GM19238 (cell line): ENCODE measurements at regions not wholly inside any gene's neighbourhood (a gene's known extent, or its start where the extent isn't known, plus 50 kb on each side); places are given as distances from the start of the nearest gene placed in this dataset.

Source experiments
- DNase-seq: peaks from one replicate; pipeline ENCODE4 v3.0.0; 2011; ENCODE audit warnings: low spot score; ENCODE audit not compliant: insufficient read length

DNA sequence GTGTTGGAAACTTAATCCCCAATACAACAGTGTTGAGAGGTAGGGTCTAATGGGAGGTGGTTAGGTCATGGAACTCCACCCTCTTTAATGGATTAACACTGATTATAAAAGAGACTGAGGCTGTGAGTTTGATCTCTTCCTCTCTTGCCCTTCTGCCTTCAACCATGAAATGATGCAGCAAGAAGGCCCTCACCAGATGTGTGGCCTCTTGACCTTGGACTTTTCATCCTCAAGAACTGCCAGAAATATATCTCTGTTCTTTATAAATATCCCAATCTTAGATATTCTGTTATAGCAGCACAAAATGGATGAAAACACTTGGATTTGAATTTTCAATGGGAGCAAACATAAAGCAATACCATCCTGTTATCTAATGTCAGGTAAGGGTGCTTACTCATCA lies 67.6 kb downstream of the NMUR2 start:
- DNase-seq, result no peak

DNA sequence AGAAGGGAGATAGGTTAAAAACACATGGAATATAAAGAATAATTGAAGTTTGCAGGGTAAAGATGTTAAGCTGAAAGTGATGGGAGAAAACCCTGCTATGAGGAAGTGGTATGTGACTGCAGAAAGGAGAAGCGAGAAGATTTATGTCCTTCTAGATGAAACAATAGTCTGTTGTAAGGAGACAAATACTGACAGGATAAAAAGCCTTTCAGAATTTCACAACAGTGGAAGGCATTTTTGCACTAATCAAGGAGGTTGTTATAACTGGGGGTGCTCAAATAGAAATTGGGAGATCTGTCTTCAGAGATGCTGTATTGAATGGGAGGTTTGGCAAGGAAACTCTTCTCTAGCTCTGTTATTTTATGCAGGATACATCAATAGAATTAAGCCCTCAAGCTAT lies 69.6 kb downstream of the NMUR2 start:
- no peak for DNase-seq

DNA sequence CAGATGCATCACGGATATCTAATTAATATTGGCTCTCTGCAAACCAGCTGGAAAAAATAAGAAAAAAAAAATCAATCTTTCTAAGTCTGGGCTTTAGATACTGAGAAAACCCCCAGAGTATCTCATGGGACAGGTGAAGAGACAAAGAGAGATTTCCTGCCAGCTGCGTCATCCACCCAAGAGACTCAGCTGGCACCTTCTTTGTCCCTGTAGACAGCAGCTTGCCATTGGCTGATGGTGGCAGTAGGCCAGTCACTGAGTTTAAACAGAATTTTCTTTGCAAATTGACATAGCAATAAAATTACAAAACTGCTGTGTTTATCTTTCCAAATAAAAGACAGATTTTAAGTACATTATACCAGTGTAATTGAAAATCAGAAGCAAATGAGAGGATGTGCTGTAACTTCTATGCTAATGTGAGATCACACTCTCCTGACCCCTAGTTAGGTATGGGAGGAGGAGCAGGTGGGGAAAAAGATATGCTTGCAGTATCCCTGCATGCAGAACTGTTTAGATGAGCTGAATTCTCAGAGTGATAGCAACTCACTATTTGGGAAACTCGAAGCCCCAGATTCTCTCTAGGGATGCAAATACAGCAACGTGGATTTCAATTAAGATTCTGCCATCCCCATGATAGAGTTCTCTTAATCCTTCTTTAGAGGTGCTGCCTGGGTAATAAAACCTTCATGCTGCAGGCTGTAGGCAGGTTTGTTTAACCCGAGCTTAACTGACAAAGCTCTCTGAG lies 72.2 kb downstream of the NMUR2 start:
- DNase-seq, result no peak

DNA sequence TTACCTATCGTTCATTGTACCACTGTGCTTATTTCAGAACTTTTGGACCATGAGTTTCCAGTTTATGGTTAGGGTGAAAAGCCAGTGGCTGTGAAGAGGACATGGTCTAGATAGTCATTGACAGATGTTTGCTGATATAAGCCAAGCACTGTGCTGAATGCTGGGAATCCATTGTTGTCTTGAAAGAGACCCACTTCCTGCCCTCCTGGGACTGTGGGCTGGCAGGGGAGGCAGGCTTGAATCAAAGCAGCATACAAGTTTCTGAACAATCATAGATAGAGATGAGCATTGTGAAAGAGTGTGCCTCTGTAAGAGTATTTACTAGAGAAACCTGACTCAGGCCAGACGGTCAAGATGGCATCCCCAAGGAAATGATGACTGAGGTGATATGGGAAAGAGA lies 73.4 kb downstream of the NMUR2 start:
- DNase-seq, result no peak

DNA sequence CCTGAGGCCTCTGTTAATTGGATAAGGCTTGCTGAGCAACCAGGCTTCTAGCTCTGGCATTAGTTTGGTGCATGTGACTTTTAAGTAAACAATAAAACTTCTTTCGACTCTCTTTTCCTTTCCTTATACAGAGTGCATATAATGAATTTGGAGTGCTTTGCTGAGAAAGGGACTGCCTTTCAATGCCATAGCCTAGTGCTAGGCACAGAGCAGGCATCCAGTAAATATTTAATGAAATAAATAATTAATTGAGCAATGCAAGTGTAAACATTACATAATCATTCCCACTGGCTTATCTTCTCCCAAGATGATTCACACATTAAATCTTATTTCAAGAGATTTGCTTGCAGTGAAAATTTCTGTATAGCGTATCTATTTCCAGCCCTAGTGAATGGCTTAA lies 74.1 kb downstream of the NMUR2 start:
- no peak for DNase-seq

DNA sequence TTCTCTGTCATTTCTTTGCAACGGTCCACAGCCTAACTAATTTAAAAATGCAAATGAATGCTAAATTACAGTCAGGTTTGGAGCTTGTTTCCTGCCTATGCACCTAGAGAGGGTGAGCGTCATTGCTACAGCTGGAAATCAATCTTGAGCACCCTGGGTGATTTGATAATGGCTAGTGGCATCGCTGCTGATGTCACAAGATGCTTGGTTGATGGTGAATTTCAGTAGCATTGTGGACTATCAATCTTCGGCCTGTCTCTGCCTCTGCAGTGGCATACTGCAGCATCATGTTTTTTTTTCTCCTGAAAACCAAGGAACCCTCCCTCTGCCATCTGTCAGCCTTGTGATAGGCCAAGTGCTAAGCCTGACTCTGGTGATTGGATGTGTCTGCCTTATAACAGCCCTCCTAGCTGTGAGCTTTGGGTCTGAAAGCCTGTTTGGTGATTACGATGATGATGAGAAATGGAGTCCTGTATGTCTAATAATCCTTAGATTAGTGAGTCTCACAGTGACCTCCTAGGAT lies 75.3 kb downstream of the NMUR2 start:
- no peak for DNase-seq

DNA sequence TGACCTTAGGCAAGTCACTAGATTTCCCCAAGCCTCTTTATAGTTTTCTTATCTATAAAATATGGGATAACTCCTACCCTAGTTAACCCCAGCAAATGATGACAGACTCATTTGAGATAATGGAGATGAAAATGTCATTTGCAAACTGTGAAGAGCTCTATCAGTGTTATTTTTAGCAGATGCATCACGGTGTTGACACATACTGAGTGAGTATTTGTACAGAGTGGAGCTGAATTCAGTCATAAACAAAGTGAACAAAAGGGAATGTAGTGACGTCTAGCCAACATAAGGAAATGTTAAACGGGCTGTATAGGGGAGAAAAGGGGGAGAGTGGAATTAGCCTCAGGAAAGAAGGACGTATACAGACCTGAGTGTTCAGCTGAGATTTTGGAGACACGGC lies 75.9 kb downstream of the NMUR2 start:
- DNase-seq, result no peak

DNA sequence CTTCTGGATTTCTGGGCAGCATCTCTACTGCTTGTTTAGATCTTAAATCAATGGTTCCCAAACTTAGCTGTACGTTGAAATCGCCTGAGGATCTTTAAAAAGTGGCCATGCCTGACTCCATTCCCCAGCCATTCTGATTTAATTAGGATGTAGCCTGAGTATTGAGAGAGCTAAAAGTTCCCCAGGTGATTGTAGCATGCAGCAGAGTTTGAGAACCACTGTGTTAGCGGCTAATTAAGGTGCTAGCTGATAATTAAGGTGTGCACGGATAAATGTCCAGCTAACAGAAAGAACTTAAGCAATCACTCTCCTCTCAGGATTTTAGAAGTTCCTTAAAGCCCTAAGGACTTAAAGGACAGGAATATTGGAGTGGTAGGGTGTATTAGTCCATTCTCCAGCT lies 89.1 kb downstream of the NMUR2 start:
- no peak for DNase-seq

DNA sequence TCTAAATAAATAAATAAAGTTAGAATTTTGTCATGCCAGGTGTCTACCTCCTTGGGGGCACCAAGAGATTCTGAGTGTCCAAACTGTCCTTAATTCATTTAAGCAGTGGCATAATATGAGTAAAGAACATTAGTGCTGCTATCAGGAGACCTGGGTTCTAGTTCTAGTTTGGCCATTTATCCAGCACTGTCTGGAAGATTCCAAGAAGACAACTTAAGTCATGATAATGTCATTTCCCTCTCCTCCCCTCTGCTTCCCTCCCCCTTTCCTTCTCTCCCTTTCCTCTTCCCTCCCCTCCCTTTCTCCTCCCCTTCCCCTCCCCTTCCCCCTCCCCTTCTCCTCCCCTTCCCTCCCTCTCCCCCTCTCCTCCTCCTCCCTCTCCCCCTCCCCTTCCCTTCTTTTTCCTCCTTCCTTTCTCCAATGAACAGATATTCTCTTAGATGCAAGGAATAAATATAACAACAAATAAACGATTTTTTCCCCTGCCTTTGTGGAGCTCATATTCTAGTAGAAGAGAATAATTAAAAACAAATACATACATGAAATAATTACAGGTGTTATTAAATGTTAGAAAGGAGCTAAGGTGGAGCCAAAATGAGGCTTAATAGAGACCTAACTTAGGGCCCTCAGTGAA lies 90.8 kb downstream of the NMUR2 start:
- DNase-seq, result no peak

DNA sequence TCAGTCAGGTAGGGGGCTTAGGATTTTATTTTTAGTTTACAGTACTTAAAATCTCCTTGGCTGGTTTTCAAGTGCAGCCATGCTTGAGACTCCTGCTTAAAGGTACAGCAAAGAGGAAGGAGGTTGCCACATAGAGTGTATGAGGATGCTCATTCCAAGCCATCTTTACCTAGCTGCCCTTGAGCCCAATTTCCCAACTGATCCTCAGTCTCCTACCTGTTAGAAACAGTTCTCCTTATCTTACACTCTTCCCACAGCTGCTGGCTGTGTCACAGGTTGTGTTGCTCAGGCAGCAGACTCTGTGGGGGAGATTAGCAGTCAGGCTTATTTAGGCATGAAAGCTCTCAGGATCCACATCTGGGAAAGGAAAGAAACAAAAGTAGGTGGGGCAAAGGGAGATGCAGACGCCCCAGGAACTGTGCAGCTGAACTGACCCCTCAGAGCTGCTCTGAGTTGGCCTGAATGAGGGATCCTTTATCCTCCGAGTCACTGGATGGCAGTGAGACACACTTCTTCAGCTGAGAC lies 95.1 kb downstream of the NMUR2 start:
- no peak for DNase-seq

DNA sequence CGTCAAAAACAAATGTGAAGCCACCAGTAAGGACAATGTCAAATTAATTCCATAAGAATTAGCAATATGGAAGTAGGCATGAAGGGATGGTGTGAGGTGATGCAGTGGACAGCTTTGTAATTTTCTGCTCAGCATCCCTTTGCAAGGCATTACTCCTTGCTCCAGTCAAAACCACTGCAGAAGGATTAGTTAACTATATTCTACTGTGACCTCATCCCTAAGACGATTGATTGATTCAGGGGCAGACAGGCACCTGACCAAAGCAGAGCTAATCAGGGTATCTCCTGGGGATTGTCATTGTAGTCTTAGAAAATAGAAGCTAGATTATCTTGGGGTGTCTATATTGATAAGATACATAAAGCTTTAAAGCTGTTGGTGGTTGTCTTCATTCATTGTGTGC lies 98.7 kb downstream of the NMUR2 start:
- DNase-seq, result no peak

DNA sequence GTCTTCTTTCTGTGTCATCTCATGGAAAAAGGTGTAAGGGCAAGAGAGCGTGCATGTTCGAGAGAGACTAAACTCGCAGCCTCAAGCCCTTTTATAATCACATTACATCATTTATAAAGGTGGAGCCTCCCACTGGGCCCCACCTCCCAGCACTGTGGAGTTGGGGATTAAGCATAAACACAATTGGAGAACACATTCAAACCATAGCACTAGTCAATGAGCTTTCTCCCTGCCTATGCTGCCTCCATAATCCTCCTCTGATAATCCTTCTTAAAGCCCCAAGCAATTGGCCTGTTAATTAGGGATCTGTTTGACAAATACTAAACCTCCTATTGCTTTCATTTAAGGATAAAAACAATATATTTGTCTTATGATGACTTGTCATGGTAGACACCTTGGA lies 99.6 kb downstream of the NMUR2 start:
- no peak for DNase-seq

DNA sequence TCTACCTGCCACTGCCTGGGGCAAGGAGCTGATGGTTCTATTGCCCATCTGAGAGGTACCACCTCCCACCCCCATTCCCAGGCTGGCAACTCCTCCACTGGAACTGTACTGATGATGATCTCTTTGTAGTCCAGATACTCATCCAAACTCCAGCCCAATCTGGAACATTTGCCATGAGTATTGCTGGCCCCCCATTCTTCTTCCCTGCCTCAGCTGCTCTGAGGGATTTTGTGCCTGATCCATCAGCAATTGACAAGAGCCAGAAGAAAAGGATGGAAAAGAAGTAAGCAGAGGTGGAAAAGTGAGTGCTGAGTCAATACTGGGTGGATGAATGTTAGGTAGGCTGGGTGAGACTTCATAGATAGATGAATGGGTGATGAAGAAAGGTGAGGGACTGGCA lies 101.2 kb downstream of the NMUR2 start:
- DNase-seq, result no peak

DNA sequence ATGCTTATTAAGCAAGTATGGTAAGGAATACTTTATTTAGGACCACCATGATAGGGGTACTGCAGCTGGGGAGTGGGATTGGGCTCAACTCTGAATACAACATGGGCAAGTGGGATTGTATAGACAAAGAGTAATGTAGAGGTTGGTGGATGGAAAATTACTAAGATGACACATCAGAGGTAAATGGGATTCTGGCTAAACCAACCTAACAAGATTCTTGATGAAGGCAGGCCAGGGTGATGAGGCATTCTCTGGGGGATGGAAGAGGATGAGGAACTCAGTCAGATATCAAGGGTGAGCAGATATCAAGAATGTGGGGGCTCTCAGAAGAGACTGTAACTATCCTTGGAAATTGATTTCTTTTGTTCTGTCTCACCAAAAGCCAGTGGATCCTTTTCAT lies 107.2 kb downstream of the NMUR2 start:
- no peak for DNase-seq

DNA sequence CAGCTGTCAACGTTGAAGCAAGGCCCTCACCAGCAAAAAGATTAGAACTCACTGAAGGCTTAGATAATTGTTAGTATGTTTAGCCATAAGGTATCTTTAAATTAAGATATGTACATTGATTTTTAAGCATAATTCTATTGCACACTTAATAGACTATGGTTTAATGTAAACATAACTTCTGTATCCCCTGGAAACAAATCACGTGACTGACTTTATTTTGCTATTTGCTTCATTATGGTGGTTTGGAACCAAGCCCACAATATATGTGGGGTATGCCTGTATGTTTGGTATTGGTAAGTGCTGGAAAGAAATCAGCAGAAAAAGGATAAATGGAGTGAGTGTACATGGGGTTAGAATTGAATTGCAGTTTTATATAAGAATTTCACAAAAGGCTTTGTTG lies 111.9 kb downstream of the NMUR2 start:
- DNase-seq, result no peak

DNA sequence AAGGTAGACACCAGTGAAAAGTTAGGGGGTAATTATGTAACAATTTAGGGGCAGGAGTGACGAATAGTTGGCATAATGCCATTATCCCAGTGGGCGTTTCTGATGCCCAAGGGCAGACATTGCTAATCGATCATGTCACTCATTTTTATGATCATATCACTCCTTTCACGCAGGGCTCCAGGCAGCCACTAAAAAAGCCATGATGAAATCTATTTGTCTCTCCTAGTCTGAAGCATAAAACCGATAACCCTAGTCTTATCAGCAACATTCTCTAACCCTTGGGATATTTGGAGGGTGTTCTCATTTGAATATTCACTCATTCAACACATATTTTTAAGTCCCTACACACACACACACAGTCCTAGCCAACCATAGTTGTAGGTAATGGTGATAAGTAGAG lies 114.9 kb downstream of the NMUR2 start:
- DNase-seq, result no peak

DNA sequence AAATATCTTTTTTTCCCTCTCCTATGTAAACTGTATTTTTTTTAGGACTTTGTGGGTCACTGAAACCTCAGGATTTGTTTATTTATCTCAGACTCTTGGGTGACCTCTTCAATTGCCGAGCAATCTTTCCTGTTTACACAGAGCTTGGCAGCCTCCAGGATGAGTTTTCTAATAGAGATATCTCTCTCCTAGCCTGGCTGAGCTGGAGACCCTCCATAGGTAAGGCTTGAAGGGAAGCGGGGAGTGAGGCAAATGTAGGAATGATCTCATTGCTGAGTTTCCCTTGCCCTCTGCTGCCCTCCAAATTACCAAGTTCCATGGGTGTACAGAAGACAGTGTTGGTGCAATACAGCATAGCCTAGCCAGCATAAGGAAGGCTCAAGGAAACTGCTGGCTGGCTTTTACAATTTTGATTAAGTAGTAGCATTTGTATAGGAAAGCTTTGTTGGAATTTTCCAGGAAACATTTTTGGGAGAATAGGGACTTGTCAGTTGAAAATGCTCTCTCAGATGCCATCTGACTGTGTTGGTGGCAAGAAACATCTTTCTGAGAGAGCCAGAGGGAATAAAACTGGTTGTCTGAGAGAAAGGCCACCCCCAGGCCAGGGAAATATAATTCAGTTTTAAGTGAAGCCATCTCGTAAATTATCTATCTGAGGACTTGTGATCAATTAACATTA lies 116.0 kb downstream of the NMUR2 start:
- no peak for DNase-seq

DNA sequence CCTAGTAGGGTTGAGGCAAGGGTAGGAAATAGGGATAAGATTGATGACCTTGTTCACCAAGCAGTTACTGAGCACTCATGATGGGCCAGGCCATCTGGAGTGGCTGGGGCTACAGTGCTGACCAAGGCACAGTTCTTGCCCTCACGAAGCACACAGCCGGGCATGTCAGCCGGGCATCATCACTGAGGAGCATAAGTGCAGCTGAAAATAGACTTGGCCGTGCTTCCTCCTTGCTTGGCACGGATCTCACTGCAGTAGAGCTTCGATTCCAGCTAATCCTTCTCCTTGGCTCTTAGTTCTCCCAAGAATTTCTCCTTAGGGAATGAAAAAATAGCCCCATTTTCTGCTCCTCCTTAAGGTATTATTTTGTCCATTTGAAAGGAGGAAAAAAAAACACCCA lies 116.6 kb downstream of the NMUR2 start:
- no peak for DNase-seq

DNA sequence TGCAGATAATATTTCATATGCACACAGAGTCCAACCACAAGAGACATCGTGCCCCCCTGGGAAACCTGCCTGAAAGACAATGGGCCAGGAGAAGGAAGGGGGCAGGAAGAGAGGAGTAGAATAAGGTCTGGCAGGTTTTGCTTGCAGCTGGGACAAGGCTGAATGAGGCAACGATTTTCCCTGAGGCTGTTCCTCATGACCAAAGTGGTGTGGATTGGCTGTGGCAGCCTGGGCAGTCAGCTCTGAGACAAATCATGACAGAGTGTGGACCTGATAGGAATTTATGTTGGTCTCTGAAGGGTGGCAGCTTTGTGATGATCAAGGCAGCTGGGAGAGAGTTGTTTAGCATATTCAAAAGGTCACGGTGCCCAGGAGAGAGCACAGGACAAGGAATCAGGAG lies 119.3 kb downstream of the NMUR2 start:
- DNase-seq, result no peak

DNA sequence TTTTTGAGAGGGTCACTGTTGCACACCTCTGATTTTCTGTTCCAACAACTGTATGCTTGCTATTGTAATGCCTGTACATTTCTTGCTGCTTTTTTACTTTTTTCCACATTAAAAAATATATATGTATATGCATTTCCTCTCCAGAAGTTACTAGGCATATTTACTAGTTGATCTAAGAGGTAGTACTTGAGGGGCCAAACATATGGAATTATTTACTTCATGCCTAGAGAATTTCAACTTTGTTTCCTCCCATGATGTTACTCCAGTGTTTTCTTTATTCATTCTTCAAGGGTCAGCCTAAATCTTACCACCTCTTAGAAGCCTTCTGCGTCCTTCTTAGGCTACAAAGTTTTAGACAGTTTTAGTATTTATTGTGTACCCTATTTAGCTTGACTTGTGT lies 122.7 kb downstream of the NMUR2 start:
- DNase-seq, result no peak

DNA sequence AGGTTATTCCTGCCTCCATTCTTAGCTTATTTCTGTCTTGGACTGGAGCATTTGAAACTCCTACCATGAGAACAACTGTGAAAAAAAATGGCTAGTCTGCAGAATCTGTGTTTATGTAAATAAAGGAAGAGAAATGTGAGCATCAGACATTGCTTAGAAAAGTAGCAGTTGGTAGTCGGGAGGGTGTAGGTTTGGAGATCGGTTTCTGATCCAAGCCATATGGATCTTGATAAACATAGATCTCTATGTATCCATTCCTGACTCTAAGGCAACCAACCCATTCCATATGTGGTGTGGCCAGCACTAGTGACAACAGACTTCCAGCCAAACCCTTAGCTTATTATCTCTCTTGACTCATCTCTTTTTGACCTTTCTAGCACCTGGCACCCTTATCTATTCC lies 127.1 kb downstream of the NMUR2 start:
- DNase-seq, result no peak

DNA sequence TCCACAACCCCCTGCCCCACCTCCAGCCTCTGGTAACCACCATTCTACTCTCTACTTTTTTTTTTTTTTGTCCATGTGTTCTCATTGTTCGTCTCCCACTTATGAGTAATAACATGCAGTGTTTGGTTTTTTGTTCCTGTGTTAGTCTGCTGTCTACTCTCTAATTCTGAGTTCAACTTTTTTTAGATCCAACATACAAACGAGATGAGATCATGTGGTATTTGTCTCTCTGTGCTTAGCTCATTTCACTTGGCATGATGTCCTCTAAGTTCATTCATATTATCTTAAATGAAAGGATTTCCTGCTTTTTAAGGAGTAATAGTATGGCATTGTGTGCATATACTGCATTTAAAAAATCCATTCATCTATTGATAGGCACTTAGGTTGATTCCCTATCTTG lies 130.9 kb downstream of the NMUR2 start:
- DNase-seq, result no peak
